Vagina (tissue), 2 donors: ENCODE measurements at regions not wholly inside any gene's neighbourhood (a gene's known extent, or its start where the extent isn't known, plus 50 kb on each side); places are given as distances from the start of the nearest gene placed in this dataset.

Experiments used
- DNase-seq, 2 donors: peaks; one replicate each; pipeline ENCODE4 v3.0.0-alpha.2; 2017; ENCODE audit errors: extremely low spot score in 2 of 2
- H3K27ac ChIP-seq: fragments of 200-600 bp; sonication (generic); one replicate; pipeline ENCODE4 v1.5.1; 2019
- H3K27me3 ChIP-seq: fragments of 200-600 bp; sonication (generic); one replicate; pipeline ENCODE4 v1.5.1; 2019
- H3K36me3 ChIP-seq, 2 donors: fragments of 200-600 bp; sonication (generic); one replicate each; pipeline ENCODE4 v1.5.1; 2017 to 2019
- H3K4me1 ChIP-seq: fragments of 200-600 bp; sonication (generic); one replicate; pipeline ENCODE4 v1.5.1; 2019
- H3K4me3 ChIP-seq, 2 donors: fragments of 200-600 bp; sonication (generic); 1 replicate in 1 of 2; 2 replicates in 1 of 2; pipeline ENCODE4 v1.5.1; 2016 to 2019
- H3K9me3 ChIP-seq: fragments of 200-600 bp; sonication (generic); one replicate; pipeline ENCODE4 v1.5.1; 2019
- CTCF ChIP-seq, 3 experiments: fragments of 450-650 bp in 2 of 3; fragments of 200-600 bp in 1 of 3; sonication (generic) in 1 of 3; IDR thresholded peaks; one replicate each; pipeline ENCODE4 v1.5.1; 2017 to 2019; ENCODE audit warnings: antibody characterized with exemption in 3 of 3, mild to moderate bottlenecking in 2 of 3, moderate library complexity in 2 of 3
- POLR2A ChIP-seq, 2 donors: fragments of 450-650 bp; IDR thresholded peaks; one replicate each; pipeline ENCODE4 v1.6.1; 2017; ENCODE audit warnings: antibody characterized with exemption in 2 of 2, mild to moderate bottlenecking in 2 of 2, moderate library complexity in 2 of 2
- POLR2AphosphoS5 ChIP-seq, 2 donors: sonication (generic); formaldehyde crosslinking; IDR thresholded peaks; one replicate each; pipeline ENCODE4 v1.9.0; 2017; ENCODE audit warnings: antibody characterized with exemption in 2 of 2, mild to moderate bottlenecking in 2 of 2, low read depth in 1 of 2; ENCODE audit not compliant: insufficient read depth in 1 of 2
- intact Hi-C: fragments of 100-400 bp; cut with DNase I; formaldehyde crosslinking; loops from one replicate; pipeline ENCODE4 v1.15.1; 2023

GRCh38 chr9:102054811-102055210, 316.4 kb upstream of the GRIN3A start:
- H3K27ac ChIP-seq = no peak overlapping the region
- no peaks in the 10 kb centered on the region for H3K4me1 ChIP-seq
- H3K36me3 ChIP-seq = no peaks in the 10 kb centered on the region
- intact Hi-C loops = no loop called here
- TF ChIP-seq CTCF (IDR thresholded peaks at IDR 0.05) = no peak
- no peak for TF ChIP-seq POLR2AphosphoS5 (IDR thresholded peaks at IDR 0.05; ENCODE audit: insufficient read depth in 1 of 2, low read depth in 1 of 2)
- TF ChIP-seq POLR2A (IDR thresholded peaks at IDR 0.05) = no peak
- H3K9me3 ChIP-seq = no peaks in the 10 kb centered on the region
- no peak overlapping the region for H3K4me3 ChIP-seq
- no peaks in the 10 kb centered on the region for H3K27me3 ChIP-seq
- DNase-seq = no peak

DNA sequence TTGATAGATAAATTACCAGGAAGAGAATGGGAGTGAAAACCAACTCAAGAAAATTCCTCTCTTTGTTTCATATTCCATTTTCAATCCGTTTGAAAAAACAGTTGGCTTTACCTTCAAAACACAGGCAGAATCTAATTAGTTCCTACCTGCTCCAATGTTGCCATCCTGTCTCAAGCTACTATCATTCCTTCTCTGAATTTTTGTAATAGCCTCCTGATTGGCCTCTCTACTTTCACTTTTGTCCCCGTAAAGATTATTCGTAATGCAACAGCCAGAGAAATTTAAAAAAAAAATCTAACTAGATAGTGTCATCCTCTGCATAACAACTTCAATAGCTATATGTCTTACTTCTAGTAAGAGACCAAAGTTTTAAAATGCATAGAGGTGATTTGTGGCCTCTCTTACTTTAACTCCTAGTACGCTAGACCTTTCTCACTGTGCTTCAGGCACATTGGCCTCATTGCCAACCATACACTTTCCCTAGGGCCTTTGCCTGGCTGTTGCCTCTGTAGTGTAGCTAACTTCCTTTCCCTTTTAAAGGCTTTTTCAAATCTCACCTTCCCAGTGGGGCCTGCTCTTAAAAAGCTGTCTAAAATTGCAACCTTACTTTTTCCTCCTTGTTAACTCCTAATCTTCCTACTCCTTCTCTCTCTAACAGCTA, 311.3 kb upstream of the GRIN3A start:
- Histone ChIP-seq H3K9me3 (no peaks in the 10 kb centered on the region), H3K4me1 (no peaks in the 10 kb centered on the region), H3K27me3 (no peaks in the 10 kb centered on the region), H3K36me3 (no peaks in the 10 kb centered on the region), H3K27ac (no peak overlapping the region), H3K4me3 (no peak overlapping the region)
- intact Hi-C loops = no loop called here
- no peak for DNase-seq
- TF ChIP-seq CTCF (IDR thresholded peaks at IDR 0.05) = no peak
- no peak for TF ChIP-seq POLR2AphosphoS5 (IDR thresholded peaks at IDR 0.05; ENCODE audit: insufficient read depth in 1 of 2, low read depth in 1 of 2)
- no peak for TF ChIP-seq POLR2A (IDR thresholded peaks at IDR 0.05)

- TF ChIP-seq POLR2AphosphoS5 (IDR thresholded peaks at IDR 0.05; ENCODE audit: insufficient read depth in 1 of 2, low read depth in 1 of 2) (no peak), CTCF (IDR thresholded peaks at IDR 0.05) (no peak), POLR2A (IDR thresholded peaks at IDR 0.05) (no peak)
- Histone ChIP-seq H3K4me1 (no peaks in the 10 kb centered on the region), H3K36me3 (no peaks in the 10 kb centered on the region), H3K4me3 (no peak overlapping the region), H3K9me3 (no peaks in the 10 kb centered on the region), H3K27ac (no peak overlapping the region), H3K27me3 (no peaks in the 10 kb centered on the region)
- intact Hi-C loops = no loop called here
- DNase-seq = no peak
These were observed 309.1 kb upstream of the GRIN3A start for GRCh38 chr9:102047549-102047948.

GRCh38 chr9:102044133-102044532, 305.7 kb upstream of the GRIN3A start:
- Histone ChIP-seq H3K9me3 (no peaks in the 10 kb centered on the region), H3K27me3 (no peaks in the 10 kb centered on the region), H3K36me3 (no peaks in the 10 kb centered on the region), H3K4me1 (no peaks in the 10 kb centered on the region), H3K4me3 (no peak overlapping the region), H3K27ac (no peak overlapping the region)
- intact Hi-C loops = no loop called here
- no peak for DNase-seq
- no peak for TF ChIP-seq POLR2AphosphoS5 (IDR thresholded peaks at IDR 0.05; ENCODE audit: insufficient read depth in 1 of 2, low read depth in 1 of 2)

GRCh38 chr9:102038006-102038405, 299.6 kb upstream of the GRIN3A start:
- intact Hi-C loops = no loop called here

More at GRCh38 chr9:102038006-102038405, 299.6 kb upstream of the GRIN3A start:
- Histone ChIP-seq H3K27me3 (no peaks in the 10 kb centered on the region), H3K27ac (no peak overlapping the region), H3K9me3 (no peaks in the 10 kb centered on the region), H3K4me3 (no peak overlapping the region), H3K4me1 (no peaks in the 10 kb centered on the region), H3K36me3 (no peaks in the 10 kb centered on the region)
- TF ChIP-seq CTCF (IDR thresholded peaks at IDR 0.05) (no peak), POLR2AphosphoS5 (IDR thresholded peaks at IDR 0.05; ENCODE audit: insufficient read depth in 1 of 2, low read depth in 1 of 2) (no peak), POLR2A (IDR thresholded peaks at IDR 0.05) (no peak)
- no peak for DNase-seq
